GM12878 (cell line): ENCODE measurements at regions not wholly inside any gene's neighbourhood (a gene's known extent, or its start where the extent isn't known, plus 50 kb on each side); places are given as distances from the start of the nearest gene placed in this dataset.

Experiments
- ATAC-seq: fragments of 200-7000 bp; cut with Tn5 transposase; 3 replicates; pipeline ENCODE4 v1.9.1; 2020; ENCODE audit warnings: mild to moderate bottlenecking, moderate library complexity
- BruUV-seq: library from RNA; stranded (reverse); fragments of 400-500 nt; replicated peaks from 2 replicates; lab custom pipeline; 2021; lab: Mats Ljungman, UMichigan
- CTCF ChIA-PET: fragments of 300-600 bp; sonication (Branson Sonifier 250); formaldehyde crosslinking; extraction: SDS; loops from one replicate; lab custom pipeline; 2021; ENCODE audit warnings: inconsistent platforms; lab: Yijun Ruan, JAX
- POLR2A ChIA-PET: fragments of 350-600 bp; formaldehyde crosslinking; extraction: SDS; loops from one replicate; lab custom pipeline; 2021; ENCODE audit warnings: inconsistent platforms; lab: Charles Lee
- RAD21 ChIA-PET: fragments of 300-600 bp; sonication (Branson Sonifier 250); formaldehyde crosslinking; loops from one replicate; lab custom pipeline; 2023; ENCODE audit warnings: antibody characterized with exemption; ENCODE audit not compliant: unreplicated experiment; lab: Charles Lee
- SMC1A ChIA-PET: fragments of 300-600 bp; sonication (Branson Sonifier 250); formaldehyde crosslinking; loops from one replicate; lab custom pipeline; 2023; ENCODE audit not compliant: unreplicated experiment, uncharacterized antibody; lab: Charles Lee
- DNase-seq: peaks from one replicate; pipeline ENCODE4 v3.0.0-alpha.2; 2011; ENCODE audit warnings: low read depth, low spot score
- FAIRE-seq: peaks from 3 replicates; lab custom pipeline; 2011; peaks lifted over from hg19 to GRCh38; lab: Jason Lieb, UNC
- H2AFZ ChIP-seq: 2 replicates; pipeline ENCODE4 v1.6.0; 2011; ENCODE audit warnings: low read depth, low read length, control low read depth; ENCODE audit not compliant: control insufficient read depth
- H3K27ac ChIP-seq: 2 replicates; pipeline ENCODE4 v1.5.1; 2011; ENCODE audit warnings: control low read depth; ENCODE audit not compliant: control insufficient read depth, insufficient read depth
- H3K27me3 ChIP-seq, 2 experiments: replicated peaks in 1 of 2; 2 replicates each; pipeline versions ENCODE4 v1.6.0 to v1.6.1; 2011; ENCODE audit warnings: low read length in 1 of 2; ENCODE audit not compliant: control insufficient read depth in 2 of 2, insufficient read depth in 2 of 2
- H3K36me3 ChIP-seq, 2 experiments: 2 replicates each; pipeline ENCODE4 v1.5.1; 2011; ENCODE audit warnings: low read length in 1 of 2; ENCODE audit not compliant: control insufficient read depth in 2 of 2, insufficient read depth in 2 of 2
- H3K4me1 ChIP-seq: 2 replicates; pipeline ENCODE4 v1.6.1; 2011; ENCODE audit warnings: mild to moderate bottlenecking, low read length, moderate library complexity, mixed read lengths; ENCODE audit not compliant: control insufficient read depth, insufficient read depth
- H3K4me2 ChIP-seq: 2 replicates; pipeline ENCODE4 v1.6.0; 2011; ENCODE audit warnings: control low read depth; ENCODE audit not compliant: control insufficient read depth, insufficient read depth
- H3K4me3 ChIP-seq: fragments of 200-600 bp; sonication (generic); 2 replicates; pipeline ENCODE4 v1.5.1; 2016
- H3K79me2 ChIP-seq: 2 replicates; pipeline ENCODE4 v1.6.0; 2011; ENCODE audit warnings: low read length; ENCODE audit not compliant: control insufficient read depth, insufficient read depth
- H3K9ac ChIP-seq: 2 replicates; pipeline ENCODE4 v1.8.0; 2011; ENCODE audit warnings: low read length, control low read depth, mixed read lengths; ENCODE audit not compliant: control insufficient read depth, insufficient read depth
- H3K9me3 ChIP-seq: replicated peaks from 3 replicates; pipeline ENCODE4 v1.5.1; 2011; ENCODE audit warnings: mild to moderate bottlenecking, low read length; ENCODE audit not compliant: control insufficient read depth, insufficient read depth
- H4K20me1 ChIP-seq: 2 replicates; pipeline ENCODE4 v1.6.0; 2011; ENCODE audit not compliant: control insufficient read depth, insufficient read depth
- BACH1 ChIP-seq: fragments of 450-650 bp; IDR thresholded peaks from 2 replicates; pipeline ENCODE4 v1.6.1; 2017; ENCODE audit warnings: mild to moderate bottlenecking, borderline replicate concordance
- BMI1 ChIP-seq: fragments of 450-650 bp; IDR thresholded peaks from 2 replicates; pipeline ENCODE4 v1.6.1; 2016; ENCODE audit warnings: mild to moderate bottlenecking, moderate library complexity, borderline replicate concordance
- ETV6 ChIP-seq, 2 experiments: fragments of 450-650 bp in 1 of 2; IDR thresholded peaks in 1 of 2; conservative IDR thresholded peaks in 1 of 2; 2 replicates each; pipeline ENCODE4 v1.6.1; 2014; ENCODE audit warnings: antibody characterized with exemption in 1 of 2, borderline replicate concordance in 1 of 2, low read depth in 1 of 2, mild to moderate bottlenecking in 1 of 2, moderate library complexity in 1 of 2
- EZH2 ChIP-seq: IDR thresholded peaks from 2 replicates; pipeline ENCODE4 v1.6.1; 2012; ENCODE audit warnings: low read depth, mild to moderate bottlenecking, control low read depth, inconsistent platforms, low read length, borderline replicate concordance; ENCODE audit not compliant: control insufficient read depth
- KAT2A ChIP-seq: conservative IDR thresholded peaks from 2 replicates; pipeline ENCODE4 v1.6.1; 2011; ENCODE audit warnings: low read depth, low read length; ENCODE audit not compliant: control insufficient read depth
- MYB ChIP-seq: fragments of 150-350 bp; IDR thresholded peaks from 2 replicates; pipeline ENCODE4 v1.6.1; 2014; ENCODE audit warnings: mild to moderate bottlenecking, low read depth, low read length, borderline replicate concordance
- MYC ChIP-seq: IDR thresholded peaks from 2 replicates; pipeline ENCODE4 v1.6.1; 2011; ENCODE audit warnings: mild to moderate bottlenecking, low read length, moderate library complexity, inconsistent platforms; ENCODE audit not compliant: insufficient read depth, insufficient replicate concordance, insufficient read length, severe bottlenecking
- NFIC ChIP-seq: IDR thresholded peaks from 2 replicates; pipeline ENCODE4 v1.6.1; 2012; ENCODE audit warnings: low read depth, mild to moderate bottlenecking, inconsistent platforms, low read length, moderate library complexity
- RB1 ChIP-seq: fragments of 450-650 bp; formaldehyde crosslinking; IDR thresholded peaks from 2 replicates; pipeline ENCODE4 v1.6.1; 2017; ENCODE audit warnings: mild to moderate bottlenecking, borderline replicate concordance
- SRF ChIP-seq, 2 experiments: IDR thresholded peaks; 2 replicates each; pipeline ENCODE4 v1.6.1; 2011; ENCODE audit warnings: low read depth in 2 of 2, low read length in 2 of 2, mild to moderate bottlenecking in 1 of 2, moderate library complexity in 1 of 2
- TAF1 ChIP-seq: IDR thresholded peaks from 2 replicates; pipeline ENCODE4 v1.6.1; 2011; ENCODE audit warnings: mild to moderate bottlenecking, low read depth, low read length, borderline replicate concordance
- TCF12 ChIP-seq: IDR thresholded peaks from 2 replicates; pipeline ENCODE4 v1.6.1; 2011; ENCODE audit warnings: low read depth, mild to moderate bottlenecking, low read length
- ZNF217 ChIP-seq: fragments of 450-650 bp; IDR thresholded peaks from 2 replicates; pipeline ENCODE4 v1.6.1; 2017; ENCODE audit warnings: antibody characterized with exemption, mild to moderate bottlenecking
- ZZZ3 ChIP-seq: IDR thresholded peaks from 2 replicates; pipeline ENCODE4 v1.6.1; 2011; ENCODE audit warnings: low read depth; ENCODE audit not compliant: control insufficient read depth, insufficient read length
- WGBS: methylation state at CpG from one replicate; pipeline ENCODE4 v1.1.6; 2016; ENCODE audit warnings: low lambda C conversion rate; ENCODE audit not compliant: insufficient replicate concordance, insufficient coverage; ENCODE audit errors: missing lambda C conversion rate; 5-methylcytosine and 5-hydroxymethylcytosine counted together
- in situ Hi-C: fragments of 300-500 bp; cut with MboI; formaldehyde crosslinking; loops from 9 replicates; pipeline ENCODE4 v1.14.3; 2018; ENCODE audit warnings: mixed read lengths
- intact Hi-C: fragments of 100-400 bp; cut with micrococcal nuclease; formaldehyde crosslinking; loops from one replicate; pipeline ENCODE4 v1.14.2; 2022; ENCODE audit not compliant: unreplicated experiment
- TF ChIP-seq, protein P1 (sequence below): IDR thresholded peaks from 2 replicates; pipeline ENCODE4 v1.6.1; 2012; ENCODE audit warnings: low read depth, low read length, improper control_type of control experiment
- TF ChIP-seq, protein P2 (sequence below): IDR thresholded peaks from 2 replicates; pipeline ENCODE4 v1.6.1; 2012; ENCODE audit warnings: mild to moderate bottlenecking, low read depth, low read length
- TF ChIP-seq, protein P3 (sequence below): fragments of 450-650 bp; formaldehyde crosslinking; IDR thresholded peaks from 2 replicates; pipeline ENCODE4 v1.4.0; 2020; ENCODE audit warnings: mild to moderate bottlenecking, moderate library complexity

DNA sequence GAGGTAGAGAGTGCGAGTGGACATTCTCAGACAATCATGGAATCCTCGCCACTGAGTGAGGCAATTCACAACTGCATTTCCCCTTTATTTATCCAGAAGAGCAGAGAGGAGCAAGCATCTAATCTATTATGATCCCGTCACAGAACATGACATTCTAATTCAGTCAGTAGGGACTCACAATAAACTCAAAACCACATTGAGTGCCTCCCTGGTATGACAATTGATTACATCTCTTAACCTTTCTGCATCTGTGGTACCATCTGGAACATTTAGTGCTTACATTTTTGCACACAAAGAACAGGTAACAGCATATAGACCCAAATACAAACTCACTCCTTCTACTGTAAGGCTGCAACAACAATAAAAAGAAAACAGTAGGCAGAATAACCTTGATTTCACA, 517.2 kb downstream of the GBE1 start:
- Histone ChIP-seq H4K20me1 (no peaks in the 10 kb centered on the region), H3K36me3 (no peaks in the 10 kb centered on the region), H3K79me2 (no peaks in the 10 kb centered on the region), H2AFZ (no peak overlapping the region), H3K4me2 (no peak overlapping the region), H3K27me3 (no peaks in the 10 kb centered on the region), H3K4me1 (no peaks in the 10 kb centered on the region), H3K4me3 (no peak overlapping the region), H3K9me3 (no peaks in the 10 kb centered on the region), H3K9ac (no peak overlapping the region), H3K27ac (no peak overlapping the region)
- RAD21 ChIA-PET, result no interaction called here
- FAIRE-seq, result no peak
- no peak for ATAC-seq
- WGBS, result 37% methylated on average over 3 of the region's 3 CpGs
- intact Hi-C loops (loop anchor here (5.0 kb wide), 1 partner anchor 457 kb away; no protein-coding TSS in a partner anchor), in situ Hi-C loops (no loop called here)
- no TSS peak for BruUV-seq
- SMC1A ChIA-PET, result interaction anchor here (0.9 kb wide), 1 partner anchor 12 kb away, joined by 4 read pairs; no protein-coding TSS in a partner anchor
- POLR2A ChIA-PET, result no interaction called here
- no peak for DNase-seq
- CTCF ChIA-PET, result no interaction called here
- no peak for TF ChIP-seq NFIC
- no peak for TF ChIP-seq KAT2A
- TF ChIP-seq BMI1, result no peak
- TF ChIP-seq TCF12, result no peak
- no peak for TF ChIP-seq ZNF217
- TF ChIP-seq EZH2, result no peak
- no peak for TF ChIP-seq ETV6 (conservative IDR thresholded peaks at IDR 0.05 in 1 of 2, IDR thresholded peaks at IDR 0.05 in 1 of 2; ENCODE audit: borderline replicate concordance in 1 of 2, low read depth in 1 of 2)
- TF ChIP-seq, protein P1, sequence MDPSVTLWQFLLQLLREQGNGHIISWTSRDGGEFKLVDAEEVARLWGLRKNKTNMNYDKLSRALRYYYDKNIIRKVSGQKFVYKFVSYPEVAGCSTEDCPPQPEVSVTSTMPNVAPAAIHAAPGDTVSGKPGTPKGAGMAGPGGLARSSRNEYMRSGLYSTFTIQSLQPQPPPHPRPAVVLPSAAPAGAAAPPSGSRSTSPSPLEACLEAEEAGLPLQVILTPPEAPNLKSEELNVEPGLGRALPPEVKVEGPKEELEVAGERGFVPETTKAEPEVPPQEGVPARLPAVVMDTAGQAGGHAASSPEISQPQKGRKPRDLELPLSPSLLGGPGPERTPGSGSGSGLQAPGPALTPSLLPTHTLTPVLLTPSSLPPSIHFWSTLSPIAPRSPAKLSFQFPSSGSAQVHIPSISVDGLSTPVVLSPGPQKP, result no peak
- TF ChIP-seq TAF1, result no peak
- no peak for TF ChIP-seq MYC
- TF ChIP-seq, protein P2, sequence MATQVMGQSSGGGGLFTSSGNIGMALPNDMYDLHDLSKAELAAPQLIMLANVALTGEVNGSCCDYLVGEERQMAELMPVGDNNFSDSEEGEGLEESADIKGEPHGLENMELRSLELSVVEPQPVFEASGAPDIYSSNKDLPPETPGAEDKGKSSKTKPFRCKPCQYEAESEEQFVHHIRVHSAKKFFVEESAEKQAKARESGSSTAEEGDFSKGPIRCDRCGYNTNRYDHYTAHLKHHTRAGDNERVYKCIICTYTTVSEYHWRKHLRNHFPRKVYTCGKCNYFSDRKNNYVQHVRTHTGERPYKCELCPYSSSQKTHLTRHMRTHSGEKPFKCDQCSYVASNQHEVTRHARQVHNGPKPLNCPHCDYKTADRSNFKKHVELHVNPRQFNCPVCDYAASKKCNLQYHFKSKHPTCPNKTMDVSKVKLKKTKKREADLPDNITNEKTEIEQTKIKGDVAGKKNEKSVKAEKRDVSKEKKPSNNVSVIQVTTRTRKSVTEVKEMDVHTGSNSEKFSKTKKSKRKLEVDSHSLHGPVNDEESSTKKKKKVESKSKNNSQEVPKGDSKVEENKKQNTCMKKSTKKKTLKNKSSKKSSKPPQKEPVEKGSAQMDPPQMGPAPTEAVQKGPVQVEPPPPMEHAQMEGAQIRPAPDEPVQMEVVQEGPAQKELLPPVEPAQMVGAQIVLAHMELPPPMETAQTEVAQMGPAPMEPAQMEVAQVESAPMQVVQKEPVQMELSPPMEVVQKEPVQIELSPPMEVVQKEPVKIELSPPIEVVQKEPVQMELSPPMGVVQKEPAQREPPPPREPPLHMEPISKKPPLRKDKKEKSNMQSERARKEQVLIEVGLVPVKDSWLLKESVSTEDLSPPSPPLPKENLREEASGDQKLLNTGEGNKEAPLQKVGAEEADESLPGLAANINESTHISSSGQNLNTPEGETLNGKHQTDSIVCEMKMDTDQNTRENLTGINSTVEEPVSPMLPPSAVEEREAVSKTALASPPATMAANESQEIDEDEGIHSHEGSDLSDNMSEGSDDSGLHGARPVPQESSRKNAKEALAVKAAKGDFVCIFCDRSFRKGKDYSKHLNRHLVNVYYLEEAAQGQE, result no peak
- TF ChIP-seq MYB, result no peak
- TF ChIP-seq, protein P3, sequence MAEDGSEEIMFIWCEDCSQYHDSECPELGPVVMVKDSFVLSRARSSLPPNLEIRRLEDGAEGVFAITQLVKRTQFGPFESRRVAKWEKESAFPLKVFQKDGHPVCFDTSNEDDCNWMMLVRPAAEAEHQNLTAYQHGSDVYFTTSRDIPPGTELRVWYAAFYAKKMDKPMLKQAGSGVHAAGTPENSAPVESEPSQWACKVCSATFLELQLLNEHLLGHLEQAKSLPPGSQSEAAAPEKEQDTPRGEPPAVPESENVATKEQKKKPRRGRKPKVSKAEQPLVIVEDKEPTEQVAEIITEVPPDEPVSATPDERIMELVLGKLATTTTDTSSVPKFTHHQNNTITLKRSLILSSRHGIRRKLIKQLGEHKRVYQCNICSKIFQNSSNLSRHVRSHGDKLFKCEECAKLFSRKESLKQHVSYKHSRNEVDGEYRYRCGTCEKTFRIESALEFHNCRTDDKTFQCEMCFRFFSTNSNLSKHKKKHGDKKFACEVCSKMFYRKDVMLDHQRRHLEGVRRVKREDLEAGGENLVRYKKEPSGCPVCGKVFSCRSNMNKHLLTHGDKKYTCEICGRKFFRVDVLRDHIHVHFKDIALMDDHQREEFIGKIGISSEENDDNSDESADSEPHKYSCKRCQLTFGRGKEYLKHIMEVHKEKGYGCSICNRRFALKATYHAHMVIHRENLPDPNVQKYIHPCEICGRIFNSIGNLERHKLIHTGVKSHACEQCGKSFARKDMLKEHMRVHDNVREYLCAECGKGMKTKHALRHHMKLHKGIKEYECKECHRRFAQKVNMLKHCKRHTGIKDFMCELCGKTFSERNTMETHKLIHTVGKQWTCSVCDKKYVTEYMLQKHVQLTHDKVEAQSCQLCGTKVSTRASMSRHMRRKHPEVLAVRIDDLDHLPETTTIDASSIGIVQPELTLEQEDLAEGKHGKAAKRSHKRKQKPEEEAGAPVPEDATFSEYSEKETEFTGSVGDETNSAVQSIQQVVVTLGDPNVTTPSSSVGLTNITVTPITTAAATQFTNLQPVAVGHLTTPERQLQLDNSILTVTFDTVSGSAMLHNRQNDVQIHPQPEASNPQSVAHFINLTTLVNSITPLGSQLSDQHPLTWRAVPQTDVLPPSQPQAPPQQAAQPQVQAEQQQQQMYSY (CRISPR knock-in tag), result no peak
- TF ChIP-seq BACH1, result no peak
- no peak for TF ChIP-seq ZZZ3
- TF ChIP-seq SRF (IDR thresholded peaks at IDR 0.05; ENCODE audit: low read depth in 2 of 2, low read length in 2 of 2), result no peak
- no peak for TF ChIP-seq RB1
